Calu3 (cell line): ENCODE measurements at regions not wholly inside any gene's neighbourhood (a gene's known extent, or its start where the extent isn't known, plus 50 kb on each side); places are given as distances from the start of the nearest gene placed in this dataset.

Experiments
- BruUV-seq: library from RNA; stranded (reverse); fragments of 400-500 nt; replicated peaks from 2 replicates; lab custom pipeline; 2021; lab: Mats Ljungman, UMichigan
- CTCF ChIA-PET: fragments of 300-600 bp; sonication (Branson Sonifier 250); formaldehyde crosslinking; loops from one replicate; lab custom pipeline; 2022; ENCODE audit warnings: antibody characterized with exemption; lab: Charles Lee
- DNase-seq: peaks from one replicate; pipeline ENCODE4 v3.0.0; 2022
- H3K27ac Mint-ChIP-seq: one replicate; pipeline ENCODE4 v1.8.0; 2022; ENCODE audit warnings: mixed read lengths; ENCODE audit not compliant: unreplicated experiment
- H3K27me3 Mint-ChIP-seq: one replicate; pipeline ENCODE4 v1.8.0; 2022; ENCODE audit warnings: mixed read lengths; ENCODE audit not compliant: unreplicated experiment
- H3K36me3 Mint-ChIP-seq: one replicate; pipeline ENCODE4 v1.8.0; 2022; ENCODE audit warnings: mild to moderate bottlenecking, moderate library complexity, mixed read lengths; ENCODE audit not compliant: insufficient read depth, unreplicated experiment
- H3K4me1 Mint-ChIP-seq: one replicate; pipeline ENCODE4 v1.8.0; 2022; ENCODE audit warnings: mild to moderate bottlenecking, low read depth, mixed read lengths; ENCODE audit not compliant: unreplicated experiment
- H3K4me3 Mint-ChIP-seq: one replicate; pipeline ENCODE4 v1.8.0; 2022; ENCODE audit warnings: mild to moderate bottlenecking, low read depth, moderate library complexity, mixed read lengths; ENCODE audit not compliant: unreplicated experiment
- H3K9me3 Mint-ChIP-seq: one replicate; pipeline ENCODE4 v1.8.0; 2022; ENCODE audit warnings: low read depth, mixed read lengths; ENCODE audit not compliant: unreplicated experiment
- CTCF ChIP-seq: fragments of 200-600 bp; IDR thresholded peaks from one replicate; pipeline ENCODE4 v1.8.0; 2022; ENCODE audit warnings: antibody characterized with exemption; ENCODE audit not compliant: unreplicated experiment
- intact Hi-C: fragments of 100-400 bp; cut with micrococcal nuclease; formaldehyde crosslinking; loops from one replicate; pipeline ENCODE4 v1.10.0; 2022; ENCODE audit not compliant: unreplicated experiment

GRCh38 chr2:217171874-217172273 lies 312.0 kb upstream of the TNP1 start:
- H3K27ac Mint-ChIP-seq = no peak overlapping the region
- H3K4me1 Mint-ChIP-seq = no peaks in the 10 kb centered on the region
- H3K9me3 Mint-ChIP-seq = peaks cover 5% of the 10 kb centered on the region
- CTCF ChIA-PET = interaction anchor here (0.6 kb wide), 1 partner anchor 203 kb away, joined by 7 read pairs; no protein-coding TSS in a partner anchor
- no peaks in the 10 kb centered on the region for H3K27me3 Mint-ChIP-seq
- intact Hi-C loops = no loop called here
- no peaks in the 10 kb centered on the region for H3K36me3 Mint-ChIP-seq
- no TSS peak for BruUV-seq
- TF ChIP-seq CTCF = no peak
- DNase-seq = no peak
- H3K4me3 Mint-ChIP-seq = no peak overlapping the region

- Mint-ChIP-seq H3K9me3 (peaks cover 5% of the 10 kb centered on the region), H3K4me3 (no peak overlapping the region), H3K36me3 (no peaks in the 10 kb centered on the region), H3K4me1 (peaks cover 12% of the 10 kb centered on the region), H3K27ac (no peak overlapping the region), H3K27me3 (no peaks in the 10 kb centered on the region)
- CTCF ChIA-PET = no interaction called here
- no peak for DNase-seq
- intact Hi-C loops = loop anchor here (10.0 kb wide), 1 partner anchor 546 kb away; no protein-coding TSS in a partner anchor
- no TSS peak for BruUV-seq
- no peak for TF ChIP-seq CTCF
Observed at GRCh38 chr2:217168496-217168895, 308.6 kb upstream of the TNP1 start.

DNA sequence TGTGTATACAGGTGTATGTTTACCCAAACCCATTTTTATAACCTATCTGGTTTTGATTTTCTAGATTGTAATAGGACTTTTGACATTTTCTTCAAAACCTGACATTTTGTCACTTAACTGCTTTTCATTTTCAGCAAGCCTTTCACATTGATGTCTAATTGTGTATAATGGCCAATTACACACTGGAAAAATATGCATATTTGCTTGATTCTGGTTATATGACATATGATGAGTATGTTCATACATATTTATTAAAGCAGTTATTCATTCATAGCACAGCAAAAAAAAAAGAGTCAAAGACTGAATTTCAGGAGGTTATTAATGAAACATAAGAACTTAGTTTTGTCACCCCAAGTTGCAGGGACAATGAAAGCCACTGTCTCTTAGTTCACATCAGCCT lies 307.7 kb upstream of the TNP1 start:
- intact Hi-C loops = loop anchor here (10.0 kb wide), 1 partner anchor 547 kb away; no protein-coding TSS in a partner anchor
- no TSS peak for BruUV-seq
- DNase-seq = no peak
- peaks cover 19% of the 10 kb centered on the region for H3K4me1 Mint-ChIP-seq
- no peak overlapping the region for H3K27ac Mint-ChIP-seq
- peaks cover 5% of the 10 kb centered on the region for H3K36me3 Mint-ChIP-seq
- no peak overlapping the region for H3K4me3 Mint-ChIP-seq
- H3K27me3 Mint-ChIP-seq = no peaks in the 10 kb centered on the region
- TF ChIP-seq CTCF = no peak
- CTCF ChIA-PET = interaction anchor here (0.7 to 1.1 kb wide), 2 partner anchors 14 to 168 kb away, joined by 3 to 4 read pairs; no protein-coding TSS in a partner anchor
- H3K9me3 Mint-ChIP-seq = peaks cover 5% of the 10 kb centered on the region

DNA sequence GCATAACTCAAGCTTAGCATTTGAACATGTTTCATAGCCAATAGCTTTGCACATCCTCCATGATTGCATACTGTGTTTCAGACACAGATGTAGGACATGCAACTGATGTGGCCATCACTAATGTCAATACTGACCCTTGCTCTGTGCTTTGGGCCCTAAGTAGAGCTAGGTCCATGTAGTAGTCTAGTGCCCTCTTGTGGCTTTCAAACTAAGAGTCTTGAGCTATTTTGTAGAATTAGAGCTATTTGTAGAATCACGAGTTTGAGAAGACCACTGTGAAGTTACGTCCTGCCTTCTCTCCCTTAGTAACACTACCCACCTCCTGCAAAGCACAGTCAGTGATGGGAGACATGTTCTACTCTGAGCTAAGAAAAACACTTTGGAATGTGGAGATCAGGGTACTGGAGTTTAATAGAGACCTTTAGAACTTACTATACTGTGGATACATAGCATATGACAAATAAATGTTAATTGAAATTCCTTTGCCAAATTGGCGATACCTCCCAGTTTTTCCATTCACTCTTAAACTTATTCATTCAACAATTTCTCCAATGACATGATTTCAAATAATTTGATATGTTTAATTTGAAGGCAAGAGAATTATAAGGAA lies 306.5 kb upstream of the TNP1 start:
- intact Hi-C loops = loop anchor here (1.0 to 10.0 kb wide), 2 partner anchors 484 to 548 kb away; no protein-coding TSS in a partner anchor

More for the DNA sequence above, 306.5 kb upstream of the TNP1 start:
- BruUV-seq = no TSS peak
- peak; percentile 43 for TF ChIP-seq CTCF
- CTCF ChIA-PET = interaction anchor here (0.6 to 1.6 kb wide), 20 partner anchors 8 to 547 kb away, joined by 3 to 16 read pairs (median 4); partner anchors contain the start of gene IGFBP5
- H3K27ac Mint-ChIP-seq = peak overlapping the region; percentile 47
- H3K4me1 Mint-ChIP-seq = peaks cover 31% of the 10 kb centered on the region
- H3K36me3 Mint-ChIP-seq = peaks cover 10% of the 10 kb centered on the region
- no peak overlapping the region for H3K4me3 Mint-ChIP-seq
- H3K27me3 Mint-ChIP-seq = no peaks in the 10 kb centered on the region
- peak; percentile 25 for DNase-seq
- peaks cover 5% of the 10 kb centered on the region for H3K9me3 Mint-ChIP-seq
